Tibial nerve (tissue), 4 donors: ENCODE measurements at regions not wholly inside any gene's neighbourhood (a gene's known extent, or its start where the extent isn't known, plus 50 kb on each side); places are given as distances from the start of the nearest gene placed in this dataset.

ENCODE experiments used
- DNase-seq, 2 donors: peaks; one replicate each; pipeline ENCODE4 v3.0.0-alpha.2; 2019; ENCODE audit warnings: low spot score in 2 of 2
- H3K27ac ChIP-seq, 4 donors: fragments of 200-600 bp; sonication (generic) in 3 of 4; one replicate each; pipeline ENCODE4 v1.5.1; 2017 to 2019; ENCODE audit warnings: mild to moderate bottlenecking in 1 of 4
- H3K27me3 ChIP-seq, 2 donors: fragments of 200-600 bp; sonication (generic) in 1 of 2; one replicate each; pipeline versions ENCODE4 v1.5.1 to v1.6.0; 2017 to 2019
- H3K36me3 ChIP-seq, 3 donors: fragments of 200-600 bp; sonication (generic); one replicate each; pipeline ENCODE4 v1.5.1; 2018 to 2019
- H3K4me1 ChIP-seq, 4 donors: fragments of 200-600 bp; sonication (generic) in 3 of 4; one replicate each; pipeline ENCODE4 v1.5.1; 2017 to 2019
- H3K4me3 ChIP-seq, 4 donors: fragments of 200-600 bp; sonication (generic) in 3 of 4; one replicate each; pipeline ENCODE4 v1.5.1; 2017 to 2019; ENCODE audit warnings: mild to moderate bottlenecking in 1 of 4, moderate library complexity in 1 of 4
- H3K9me3 ChIP-seq, 4 donors: fragments of 200-600 bp; sonication (generic) in 3 of 4; one replicate each; pipeline ENCODE4 v1.5.1; 2017 to 2019
- CTCF ChIP-seq, 5 experiments: fragments of 200-600 bp in 3 of 5; fragments of 450-650 bp in 2 of 5; sonication (generic) in 3 of 5; IDR thresholded peaks; one replicate each; pipeline ENCODE4 v1.5.1; 2016 to 2019; ENCODE audit warnings: antibody characterized with exemption in 5 of 5, mild to moderate bottlenecking in 3 of 5, moderate library complexity in 2 of 5
- EP300 ChIP-seq, 2 donors: sonication (generic); formaldehyde crosslinking; IDR thresholded peaks; one replicate each; pipeline ENCODE4 v1.6.1; 2017; ENCODE audit warnings: antibody characterized with exemption in 2 of 2, mild to moderate bottlenecking in 1 of 2
- POLR2A ChIP-seq, 2 donors: fragments of 450-650 bp; IDR thresholded peaks; one replicate each; pipeline ENCODE4 v1.6.1; 2017; ENCODE audit warnings: antibody characterized with exemption in 2 of 2, mild to moderate bottlenecking in 2 of 2, moderate library complexity in 2 of 2
- WGBS, 2 donors: methylation state at CpG; one replicate each; pipeline ENCODE4 v1.1.5; 2018; 5-methylcytosine and 5-hydroxymethylcytosine counted together

GRCh38 chr22:22977479-22978200 is 90.0 kb downstream of the IGLL5 start:
- WGBS, 2 donors = 68 to 96% methylated on average over 2 of the region's 2 CpGs
- no peak for DNase-seq
- Histone ChIP-seq H3K9me3 (peaks cover 0 to 27% (median 3%) of the 10 kb centered on the region in 4 donors), H3K27me3 (no peaks in the 10 kb centered on the region), H3K27ac (no peak overlapping the region), H3K4me3 (no peak overlapping the region), H3K36me3 (no peaks in the 10 kb centered on the region), H3K4me1 (no peaks in the 10 kb centered on the region)
- TF ChIP-seq CTCF (IDR thresholded peaks at IDR 0.05) (no peak), EP300 (IDR thresholded peaks at IDR 0.05) (no peak), POLR2A (IDR thresholded peaks at IDR 0.05) (no peak)

- TF ChIP-seq POLR2A (IDR thresholded peaks at IDR 0.05) (no peak), CTCF (IDR thresholded peaks at IDR 0.05) (no peak), EP300 (IDR thresholded peaks at IDR 0.05) (no peak)
- H3K4me3 ChIP-seq = no peak overlapping the region
- no peaks in the 10 kb centered on the region for H3K27me3 ChIP-seq
- peaks cover 0 to 27% (median 3%) of the 10 kb centered on the region in 4 donors for H3K9me3 ChIP-seq
- H3K4me1 ChIP-seq = no peaks in the 10 kb centered on the region
- no peaks in the 10 kb centered on the region for H3K36me3 ChIP-seq
- DNase-seq = no peak
- no peak overlapping the region for H3K27ac ChIP-seq
Measured at GRCh38 chr22:22978637-22979036, 91.0 kb downstream of the IGLL5 start.

- H3K27me3 ChIP-seq = no peaks in the 10 kb centered on the region
- no peak for TF ChIP-seq EP300 (IDR thresholded peaks at IDR 0.05)
- TF ChIP-seq CTCF (IDR thresholded peaks at IDR 0.05) = no peak
- H3K4me3 ChIP-seq = no peak overlapping the region
- H3K4me1 ChIP-seq = no peaks in the 10 kb centered on the region
- H3K36me3 ChIP-seq = no peaks in the 10 kb centered on the region
- no peak overlapping the region for H3K27ac ChIP-seq
- 70 to 77% methylated on average over 4 of the region's 4 CpGs for WGBS, 2 donors
- H3K9me3 ChIP-seq = peaks cover 0 to 27% (median 3%) of the 10 kb centered on the region in 4 donors
- DNase-seq = no peak
Measured at GRCh38 chr22:22979121-22979724, 91.1 kb upstream of the GNAZ start.

GRCh38 chr22:22979954-22980353 is 90.4 kb upstream of the GNAZ start:
- 87 to 88% methylated on average over 1 of the region's 1 CpG for WGBS, 2 donors

GRCh38 chr22:22981670-22982571 is 88.4 kb upstream of the GNAZ start:
- DNase-seq = no peak
- Histone ChIP-seq H3K4me1 (no peaks in the 10 kb centered on the region), H3K4me3 (no peak overlapping the region), H3K27ac (no peak overlapping the region), H3K9me3 (peaks cover 0 to 27% (median 3%) of the 10 kb centered on the region in 4 donors), H3K27me3 (no peaks in the 10 kb centered on the region), H3K36me3 (no peaks in the 10 kb centered on the region)
- 57 to 89% methylated on average over 3 of the region's 3 CpGs for WGBS, 2 donors
- TF ChIP-seq POLR2A (IDR thresholded peaks at IDR 0.05) (no peak), EP300 (IDR thresholded peaks at IDR 0.05) (no peak), CTCF (IDR thresholded peaks at IDR 0.05) (no peak)

More at GRCh38 chr22:22979954-22980353, 90.4 kb upstream of the GNAZ start:
- H3K9me3 ChIP-seq = peaks cover 0 to 27% (median 3%) of the 10 kb centered on the region in 4 donors
- no peaks in the 10 kb centered on the region for H3K27me3 ChIP-seq
- H3K4me1 ChIP-seq = no peaks in the 10 kb centered on the region
- H3K4me3 ChIP-seq = no peak overlapping the region
- DNase-seq = no peak
- TF ChIP-seq EP300 (IDR thresholded peaks at IDR 0.05) = no peak
- no peaks in the 10 kb centered on the region for H3K36me3 ChIP-seq
- no peak overlapping the region for H3K27ac ChIP-seq
